ENCODE measurements at regions not wholly inside any gene's neighbourhood (a gene's known extent, or its start where the extent isn't known, plus 50 kb on each side); places are given as distances from the start of the nearest gene placed in this dataset.

- DNase-seq (ENCODE audit: low read depth in 2 of 2) = no peak
Observed at GRCh38 chr22:27499121-27499520, 302.4 kb downstream of the MN1 start.

GRCh38 chr22:27501191-27501936, 300.2 kb downstream of the MN1 start:
- no peak for DNase-seq (ENCODE audit: low read depth in 2 of 2)

- no peak for DNase-seq (ENCODE audit: low read depth in 2 of 2)
Observed at GRCh38 chr22:27502327-27502726, 299.2 kb downstream of the MN1 start.

DNA sequence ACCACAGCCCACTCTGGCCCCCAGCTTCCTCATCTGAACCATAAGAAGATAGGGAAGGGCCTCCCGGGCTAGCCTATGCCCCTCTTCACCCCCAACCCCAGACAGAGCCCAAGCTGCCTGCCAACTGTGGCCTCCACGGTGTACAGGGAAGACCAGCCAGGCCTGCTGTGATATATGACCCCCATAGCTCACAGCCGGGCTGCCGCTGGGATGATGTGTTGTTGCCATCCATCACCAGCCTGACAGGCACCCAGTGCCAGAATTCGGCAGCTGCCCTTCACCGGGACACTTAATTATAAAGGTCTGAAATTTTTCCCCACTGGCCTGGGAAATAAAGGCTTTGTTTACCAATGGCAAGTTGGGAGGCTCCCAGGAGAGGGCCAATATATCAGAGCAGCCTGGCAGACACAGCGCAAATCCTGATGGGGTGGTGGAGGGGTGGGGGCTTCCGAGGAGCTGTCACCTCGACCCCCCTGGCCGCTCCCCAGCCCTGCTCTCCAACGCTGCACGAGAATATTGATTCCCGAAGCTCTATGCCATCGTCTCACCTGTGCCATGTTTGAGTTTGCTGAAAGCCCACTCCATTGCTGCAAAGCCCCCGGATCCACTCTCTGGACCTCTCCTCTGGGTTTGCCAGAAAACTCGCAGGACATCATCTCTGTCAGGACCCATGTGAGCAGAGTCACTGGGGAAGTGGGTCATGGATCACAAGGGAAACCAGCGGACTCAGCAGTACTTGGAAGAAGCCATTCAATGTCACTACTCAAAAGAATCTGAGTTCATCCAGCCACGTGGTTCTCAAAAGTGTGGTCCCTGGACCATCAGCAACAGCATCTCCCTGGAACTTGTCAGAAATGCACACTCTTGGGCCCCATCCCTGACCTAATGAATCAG, 296.9 kb downstream of the MN1 start:
- no peak for DNase-seq (ENCODE audit: low read depth in 2 of 2)

- DNase-seq (ENCODE audit: low read depth in 2 of 2) = no peak
Observed at GRCh38 chr22:27507111-27507611, 294.4 kb downstream of the MN1 start.

DNA sequence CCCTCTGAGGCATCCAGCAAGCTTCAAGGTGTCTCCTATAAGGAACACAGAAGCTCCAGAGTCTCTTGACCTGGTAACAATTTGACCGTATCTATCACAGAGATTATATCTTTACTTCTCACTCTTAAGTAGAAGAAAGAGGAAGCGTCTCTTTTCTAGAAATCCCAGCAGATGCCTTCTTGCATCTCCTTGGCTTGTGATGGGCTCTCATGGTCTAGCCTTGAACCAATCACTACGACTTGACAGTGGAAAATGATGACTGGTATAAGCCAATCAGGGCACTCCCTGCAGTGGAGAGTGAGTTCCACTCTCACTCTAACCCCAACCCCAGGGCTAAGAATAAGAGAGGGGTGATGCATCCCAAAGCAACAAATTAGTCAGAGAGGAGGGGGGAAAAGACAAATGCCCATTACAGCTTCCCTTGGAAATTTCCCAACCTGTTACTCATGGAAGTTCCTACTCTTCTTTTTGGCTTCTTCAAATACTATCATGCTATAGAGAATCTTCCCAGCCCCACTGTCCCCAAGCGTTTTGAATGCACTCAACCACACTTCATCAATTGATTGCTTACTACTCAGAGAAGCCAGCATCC, 293.5 kb downstream of the MN1 start:
- DNase-seq (ENCODE audit: low read depth in 2 of 2) = no peak

GRCh38 chr22:27509132-27509920, 292.2 kb downstream of the MN1 start:
- DNase-seq (ENCODE audit: low read depth in 2 of 2) = no peak

DNA sequence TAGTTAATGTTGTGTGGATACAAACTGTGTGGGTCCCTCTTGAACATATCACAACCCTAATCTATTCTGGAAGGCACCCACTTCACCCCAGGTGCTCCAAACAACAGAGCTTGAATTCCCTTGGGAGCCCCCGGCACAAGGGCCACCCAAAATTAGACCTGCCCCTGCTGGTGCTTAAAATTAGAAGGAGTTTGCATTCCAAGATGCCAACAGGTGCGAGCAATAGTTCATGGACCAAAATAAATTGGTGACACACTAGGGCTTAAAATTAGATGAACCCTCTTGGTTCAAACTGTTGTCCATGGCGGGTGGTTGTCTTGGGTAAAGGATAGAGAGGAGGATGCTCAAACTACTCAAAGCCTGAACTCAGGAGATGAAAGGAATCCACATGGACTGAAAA, 291.5 kb downstream of the MN1 start:
- DNase-seq (ENCODE audit: low read depth in 2 of 2) = no peak

DNA sequence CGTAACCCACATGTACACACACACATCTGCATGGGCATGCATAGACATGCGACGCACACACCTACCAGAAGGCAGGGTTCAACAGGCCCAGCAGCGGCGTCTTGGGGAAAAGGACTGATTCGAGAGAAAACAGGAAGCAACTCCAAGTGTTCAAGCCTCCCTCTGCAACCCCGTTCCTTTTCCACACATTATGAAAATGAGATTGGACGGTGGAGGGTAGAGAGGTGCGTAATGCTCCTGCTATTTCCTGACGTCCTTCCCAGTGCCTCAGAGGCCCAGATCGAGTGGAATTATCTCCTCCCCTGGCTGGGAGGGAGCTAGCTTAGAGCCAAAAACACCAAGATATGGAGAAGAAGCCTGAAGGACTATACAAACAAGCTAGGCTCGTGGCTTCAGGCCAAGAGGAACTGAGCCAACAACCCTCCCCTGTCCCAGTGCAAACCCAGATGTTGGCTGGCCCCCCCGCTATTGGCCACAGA, 289.2 kb downstream of the MN1 start:
- no peak for DNase-seq (ENCODE audit: low read depth in 2 of 2)

DNA sequence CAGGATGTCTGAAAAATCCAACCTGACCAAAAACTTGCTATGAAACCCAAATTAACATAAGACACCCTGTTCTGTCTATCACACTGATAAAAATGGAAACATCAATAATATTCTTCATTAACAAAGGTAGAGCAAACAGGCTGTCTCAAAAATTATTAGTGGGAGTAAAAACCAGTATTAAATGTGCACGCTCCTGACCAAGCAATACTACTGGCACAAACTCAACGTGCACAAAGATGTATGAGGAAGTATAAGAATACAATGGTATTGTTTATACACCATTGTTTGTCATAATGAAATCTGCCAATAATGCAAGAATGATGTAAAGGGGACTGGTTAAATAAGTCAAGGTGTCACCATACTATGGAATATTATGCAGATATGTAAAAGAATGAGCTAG, 288.5 kb downstream of the MN1 start:
- DNase-seq (ENCODE audit: low read depth in 2 of 2) = no peak

DNA sequence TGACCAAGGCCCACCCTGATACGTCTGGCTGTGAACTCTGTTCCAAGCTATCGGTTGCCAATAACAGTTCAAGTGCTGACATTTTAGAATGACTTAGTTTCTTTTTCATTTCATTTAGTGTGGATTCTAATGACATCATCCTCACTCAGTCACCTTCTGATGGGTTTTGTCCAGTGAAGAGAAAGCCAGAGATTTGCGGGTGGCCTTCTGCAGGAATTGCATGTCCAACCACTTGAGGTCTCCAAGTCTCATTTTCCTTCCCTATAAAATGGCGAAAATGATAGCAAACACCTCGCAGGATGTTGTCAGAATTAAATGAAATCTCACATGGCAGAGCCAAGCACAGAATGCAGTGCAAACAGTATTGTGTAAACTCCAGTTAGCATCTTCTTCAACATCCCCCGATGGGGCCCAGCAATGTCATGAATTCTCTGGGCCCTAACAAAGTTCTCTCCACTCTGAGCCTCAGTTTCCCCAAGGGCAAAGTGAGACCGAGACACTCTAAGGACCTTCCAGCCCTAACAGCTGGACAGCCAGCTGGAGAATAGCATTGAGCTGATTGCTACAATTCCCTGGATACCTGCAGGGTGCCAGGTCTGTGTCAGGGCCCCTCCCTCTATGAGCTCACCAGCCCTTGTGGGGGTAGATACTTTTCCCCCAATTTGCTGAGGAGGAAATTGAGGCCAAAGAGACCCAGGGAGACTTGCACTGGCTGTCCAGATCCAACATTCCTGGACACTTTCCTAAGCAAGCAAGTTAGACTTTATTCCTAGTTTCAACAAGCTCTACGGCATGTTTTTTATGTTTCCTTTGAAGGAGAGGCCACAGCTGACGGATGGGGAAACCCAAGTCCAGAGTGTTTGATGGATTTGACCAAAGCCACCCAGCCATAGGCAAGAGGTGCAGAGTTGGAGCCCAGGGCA, 286.7 kb downstream of the MN1 start:
- no peak for DNase-seq (ENCODE audit: low read depth in 2 of 2)

- no peak for DNase-seq (ENCODE audit: low read depth in 2 of 2)
Observed at GRCh38 chr22:27517361-27518155, 284.0 kb downstream of the MN1 start.

DNA sequence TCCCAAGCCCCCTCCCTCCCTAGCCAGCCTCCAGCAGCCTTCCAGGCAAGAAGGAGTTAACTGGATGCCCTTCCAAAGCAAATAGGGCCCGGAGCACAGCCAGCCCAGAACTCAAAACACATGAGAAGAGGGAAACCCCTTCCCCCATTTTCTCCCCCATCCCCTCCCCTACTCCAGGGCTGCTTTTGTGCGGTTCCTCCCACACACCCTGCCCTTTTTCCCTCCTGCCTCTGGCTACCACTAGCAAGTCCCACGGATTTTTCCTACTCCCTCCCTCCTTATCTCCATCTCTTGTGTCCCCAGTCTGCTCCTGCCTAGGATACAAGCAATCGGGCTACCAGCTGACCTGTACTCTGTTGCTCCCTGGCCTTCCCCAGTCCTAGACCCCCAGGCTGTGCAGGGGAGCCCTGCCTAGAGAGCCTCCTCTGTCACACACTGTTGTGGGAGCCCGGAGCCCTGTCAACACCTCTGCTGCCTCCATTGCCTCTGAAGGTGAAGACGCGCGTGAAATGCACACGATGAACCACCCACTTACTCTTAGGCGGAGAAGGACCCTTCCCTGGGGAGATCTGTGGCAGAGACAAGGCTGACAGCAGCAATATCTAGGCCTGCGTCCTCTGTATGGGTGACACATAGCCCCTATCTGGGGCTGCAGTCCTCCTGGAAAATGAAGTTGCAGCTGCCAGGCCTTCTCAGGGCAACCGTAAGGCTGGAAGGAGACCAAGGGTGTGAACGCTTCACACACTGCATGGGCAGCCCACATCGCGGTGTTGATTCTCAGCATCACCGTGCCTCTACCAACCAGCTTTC, 282.8 kb downstream of the MN1 start:
- no peak for DNase-seq (ENCODE audit: low read depth in 2 of 2)

DNA sequence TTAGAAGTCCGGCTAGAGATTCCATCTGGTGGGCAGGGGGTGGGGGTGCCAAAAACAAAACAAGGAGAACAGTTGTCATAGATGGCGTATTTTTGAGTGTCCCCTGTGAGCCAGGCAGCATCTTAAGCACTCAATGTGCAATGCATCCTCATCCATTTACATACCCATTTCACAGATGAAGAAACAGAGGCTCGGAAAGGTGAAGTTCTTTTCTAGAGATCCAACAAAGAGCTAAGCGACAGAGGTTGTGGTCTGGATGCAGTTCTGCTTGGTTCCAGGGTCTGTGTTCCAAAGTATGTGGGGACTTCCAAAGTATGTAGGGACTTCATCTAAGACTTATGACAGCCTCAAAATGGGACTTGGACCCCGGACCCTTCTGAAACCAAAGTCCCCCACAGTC, 277.8 kb downstream of the MN1 start:
- no peak for DNase-seq (ENCODE audit: low read depth in 2 of 2)

DNA sequence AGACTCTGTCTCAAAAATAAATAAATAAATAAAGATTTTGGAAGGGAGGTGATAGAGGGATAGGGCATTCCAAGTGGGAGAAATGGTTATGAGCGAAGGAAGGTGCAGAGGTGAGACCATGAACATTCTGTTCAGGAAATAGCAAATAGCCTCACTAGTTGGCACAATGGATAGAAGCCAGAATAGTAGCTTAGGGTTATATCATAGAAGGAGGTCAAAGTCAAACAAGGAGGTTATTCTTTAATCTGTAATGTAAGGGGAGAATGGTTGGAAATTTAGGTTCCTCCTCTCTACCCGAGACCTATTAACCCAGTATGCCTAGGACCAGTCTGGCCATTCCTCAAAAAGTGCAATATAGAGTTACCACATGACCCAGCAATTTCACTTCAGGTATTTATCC, 275.8 kb downstream of the MN1 start:
- DNase-seq (ENCODE audit: low read depth in 2 of 2) = no peak

GRCh38 chr22:27526901-27527300, 274.7 kb downstream of the MN1 start:
- no peak for DNase-seq (ENCODE audit: low read depth in 2 of 2)

GRCh38 chr22:27531782-27532530, 269.6 kb downstream of the MN1 start:
- DNase-seq (ENCODE audit: low read depth in 2 of 2) = no peak

- DNase-seq (ENCODE audit: low read depth in 2 of 2) = no peak
Observed at GRCh38 chr22:27533105-27533745, 268.3 kb downstream of the MN1 start.
